Stromal cell of bone marrow (primary cell): ENCODE measurements at regions not wholly inside any gene's neighbourhood (a gene's known extent, or its start where the extent isn't known, plus 50 kb on each side); places are given as distances from the start of the nearest gene placed in this dataset.
"Not testable (repeated sequence)": the region's sequence is repeated elsewhere in the genome, so short reads cannot be mapped to it uniquely, and the experiment has no call there.

Experiments used
- DNase-seq: peaks from one replicate; pipeline ENCODE4 v3.0.0-alpha.2; 2012; ENCODE audit warnings: low read depth

DNA sequence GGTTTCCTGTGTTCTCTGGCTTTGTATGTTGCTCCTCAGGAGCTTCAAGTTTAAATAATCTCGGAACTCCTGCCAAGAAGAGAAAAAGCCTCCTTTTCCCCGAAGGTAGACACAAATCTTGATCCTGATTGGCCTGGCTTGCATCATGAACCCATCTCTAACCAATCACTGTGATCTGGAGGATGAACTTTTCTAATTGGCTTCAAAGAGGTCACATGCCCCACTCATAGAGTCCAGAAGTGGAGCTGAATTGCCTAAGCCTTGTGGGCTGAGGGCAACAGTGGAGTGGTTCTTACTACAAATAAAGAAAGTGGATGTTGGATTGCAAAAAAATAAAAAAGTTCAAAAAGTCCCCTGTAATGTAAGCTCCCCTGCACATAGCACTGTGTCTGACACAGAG lies 245.9 kb downstream of the MID1IP1 start:
- DNase-seq = no peak

GRCh38 chrX:39049975-39050374 lies 248.7 kb downstream of the MID1IP1 start:
- no peak for DNase-seq

DNA sequence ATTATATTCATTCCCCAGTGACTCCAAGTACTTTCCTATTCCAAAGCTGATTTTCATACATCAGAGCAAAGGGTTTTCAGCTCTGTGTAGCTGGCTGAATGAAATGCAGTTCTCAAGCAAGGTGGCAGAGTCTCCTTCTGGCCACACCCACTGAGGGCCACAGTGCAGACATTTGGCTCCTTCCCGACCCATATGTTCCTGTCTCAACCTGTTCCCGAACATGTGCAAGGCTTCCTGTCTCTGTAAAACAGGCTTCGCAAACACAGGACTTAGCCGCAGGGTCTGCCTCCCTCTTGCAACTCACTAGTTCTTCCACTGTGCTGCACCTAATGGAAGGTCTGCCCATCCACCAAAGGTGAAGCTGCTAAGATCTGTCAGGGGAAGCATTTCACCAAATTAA lies 249.2 kb downstream of the MID1IP1 start:
- DNase-seq = no peak

GRCh38 chrX:39052751-39053150 lies 251.5 kb downstream of the MID1IP1 start:
- no peak for DNase-seq

- no peak for DNase-seq
Measured at GRCh38 chrX:39058724-39059123, 257.5 kb downstream of the MID1IP1 start.

GRCh38 chrX:39059866-39060265 lies 258.6 kb downstream of the MID1IP1 start:
- no peak for DNase-seq

GRCh38 chrX:39063037-39063436 lies 261.8 kb downstream of the MID1IP1 start:
- no peak for DNase-seq

DNA sequence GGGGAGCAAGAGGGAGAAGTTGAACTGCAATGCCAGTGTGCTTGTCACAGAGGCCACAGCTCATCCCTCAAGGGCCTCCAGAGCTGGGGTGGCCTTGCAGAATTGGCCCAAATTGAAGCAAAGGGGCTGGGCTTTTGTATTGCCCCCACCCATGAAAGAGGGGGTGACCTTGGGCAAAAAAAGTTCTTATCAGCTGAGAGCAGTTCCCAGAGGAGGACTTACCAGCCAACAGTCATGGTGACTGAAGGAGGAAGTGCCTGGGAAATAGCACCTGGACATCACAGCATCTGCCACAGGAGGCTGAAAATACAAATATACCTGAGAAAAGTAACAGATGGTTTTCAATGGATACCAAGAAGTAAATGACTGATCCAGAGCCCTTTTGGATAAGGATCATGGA lies 262.4 kb downstream of the MID1IP1 start:
- no peak for DNase-seq

DNA sequence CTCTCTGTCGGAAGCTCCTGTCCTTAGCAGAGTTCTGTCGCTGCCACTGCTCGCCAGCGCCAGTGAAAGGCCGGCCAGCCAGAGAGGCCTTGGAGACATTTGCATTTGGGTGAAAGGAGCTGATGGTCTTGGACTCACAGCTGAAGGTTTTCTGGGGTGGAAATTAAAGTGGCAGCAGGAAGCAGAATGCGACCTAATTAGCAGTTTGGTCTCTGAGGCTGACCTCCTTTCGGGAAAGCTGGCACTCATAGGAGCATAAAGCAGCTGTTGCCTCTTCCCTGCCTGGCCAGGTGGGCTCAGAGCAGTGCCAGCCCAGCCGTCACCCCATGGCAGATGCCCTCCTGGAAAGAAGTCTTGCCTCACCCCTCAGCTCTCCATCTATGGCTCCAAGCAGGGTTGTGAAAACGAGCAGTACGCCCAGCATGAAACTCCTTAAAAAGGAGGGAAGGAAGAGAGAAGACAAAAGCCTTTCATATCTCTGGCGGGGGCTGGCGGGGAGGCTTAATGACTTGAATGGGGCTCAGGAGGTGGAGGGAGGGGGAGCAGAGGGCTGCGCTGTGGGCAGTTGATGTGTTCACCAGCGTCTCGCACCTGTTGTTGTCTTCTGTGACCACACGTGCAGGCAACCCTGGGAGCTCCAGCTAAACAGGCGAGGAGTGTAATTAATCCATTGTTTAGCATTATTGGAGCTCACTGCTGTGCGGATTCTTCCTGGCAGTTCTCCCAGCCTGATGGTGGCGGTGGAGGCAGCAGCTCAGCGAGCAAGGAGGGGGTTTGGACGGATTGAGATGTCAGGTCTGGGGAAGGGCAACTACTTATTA lies 264.0 kb downstream of the MID1IP1 start:
- no peak for DNase-seq

DNA sequence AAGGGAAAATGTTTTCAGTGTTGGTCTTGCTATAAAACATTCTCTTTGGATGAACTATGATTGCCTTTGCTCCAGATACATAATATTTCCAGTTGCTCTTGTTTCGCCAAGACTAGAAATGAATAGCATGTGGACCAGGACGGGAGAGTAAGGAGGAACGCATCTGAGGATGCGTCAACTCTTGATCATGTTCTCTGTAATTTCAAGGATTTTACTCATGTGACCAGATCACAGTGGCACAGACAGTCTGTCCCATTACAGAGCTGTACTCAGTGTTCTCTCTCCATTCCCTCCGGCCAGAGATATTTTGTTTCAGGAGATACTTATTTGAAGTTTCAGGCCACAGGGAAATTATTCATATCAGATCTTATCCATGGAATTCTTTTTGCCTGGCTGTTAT lies 266.6 kb downstream of the MID1IP1 start:
- DNase-seq = no peak

DNA sequence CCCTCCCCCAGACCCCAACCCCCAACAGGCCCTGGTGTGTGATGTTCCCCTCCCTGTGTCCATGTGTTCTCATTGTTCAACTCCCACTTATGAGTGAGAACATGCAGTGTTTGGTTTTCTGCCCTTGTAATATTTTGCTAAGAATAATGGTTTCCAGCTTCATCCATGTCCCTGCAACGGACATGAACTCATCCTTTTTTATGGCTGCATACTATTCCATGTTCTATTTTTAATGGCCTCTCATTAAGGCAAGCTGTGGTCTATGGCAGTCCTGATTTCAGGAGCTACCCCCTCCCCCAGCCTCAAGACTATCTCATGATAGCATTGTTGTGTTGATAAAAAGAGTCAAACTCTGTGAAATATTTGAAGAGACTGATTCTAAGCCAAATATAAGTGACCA lies 267.4 kb downstream of the MID1IP1 start:
- not testable (repeated sequence) for DNase-seq

GRCh38 chrX:39070009-39070408 lies 268.8 kb downstream of the MID1IP1 start:
- no peak for DNase-seq

DNA sequence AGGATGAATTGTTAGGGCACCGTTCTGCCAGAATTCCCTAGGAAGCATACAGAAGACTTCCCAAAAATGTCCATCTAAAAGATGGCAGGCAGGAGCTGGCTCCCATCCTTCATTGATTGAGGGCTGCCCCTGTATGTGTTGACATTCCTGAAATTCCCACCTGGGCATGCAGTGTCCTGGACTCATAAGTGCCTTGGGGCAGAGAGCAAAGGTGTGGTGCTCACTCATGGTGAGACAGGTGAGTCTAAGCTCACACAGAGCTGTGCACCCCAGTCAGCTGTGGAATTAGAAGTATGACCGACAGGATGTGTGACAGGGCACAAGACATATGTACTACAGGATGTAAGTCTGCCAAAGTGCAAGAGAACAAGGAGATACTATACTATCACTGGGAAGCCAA lies 271.9 kb downstream of the MID1IP1 start:
- no peak for DNase-seq

- DNase-seq = no peak
Measured at GRCh38 chrX:39096599-39096998, 295.3 kb downstream of the MID1IP1 start.

DNA sequence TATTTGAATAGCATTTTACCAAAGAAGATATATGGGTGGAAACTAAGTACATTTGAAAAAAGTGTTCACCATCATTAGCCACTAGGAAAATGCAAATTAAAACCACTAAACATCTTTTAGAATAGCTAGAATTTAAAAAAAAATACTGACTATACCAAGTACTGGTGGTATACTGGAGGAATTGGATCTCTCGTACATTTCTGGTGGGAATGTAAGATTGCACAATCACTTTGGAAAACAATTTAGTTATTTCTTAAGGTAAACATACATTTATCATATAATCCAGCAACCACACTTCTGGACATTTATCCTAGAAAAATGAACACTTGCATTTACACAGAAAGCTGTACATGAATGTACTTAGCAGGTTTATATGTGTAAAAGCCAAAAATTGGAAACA lies 303.5 kb downstream of the MID1IP1 start:
- no peak for DNase-seq

GRCh38 chrX:39112143-39112542 lies 310.9 kb downstream of the MID1IP1 start:
- no peak for DNase-seq

- DNase-seq = no peak
Measured at GRCh38 chrX:39115166-39115565, 313.9 kb downstream of the MID1IP1 start.

GRCh38 chrX:39117101-39117500 lies 315.8 kb downstream of the MID1IP1 start:
- no peak for DNase-seq

- no peak for DNase-seq
Measured at GRCh38 chrX:39121903-39122302, 320.6 kb downstream of the MID1IP1 start.

DNA sequence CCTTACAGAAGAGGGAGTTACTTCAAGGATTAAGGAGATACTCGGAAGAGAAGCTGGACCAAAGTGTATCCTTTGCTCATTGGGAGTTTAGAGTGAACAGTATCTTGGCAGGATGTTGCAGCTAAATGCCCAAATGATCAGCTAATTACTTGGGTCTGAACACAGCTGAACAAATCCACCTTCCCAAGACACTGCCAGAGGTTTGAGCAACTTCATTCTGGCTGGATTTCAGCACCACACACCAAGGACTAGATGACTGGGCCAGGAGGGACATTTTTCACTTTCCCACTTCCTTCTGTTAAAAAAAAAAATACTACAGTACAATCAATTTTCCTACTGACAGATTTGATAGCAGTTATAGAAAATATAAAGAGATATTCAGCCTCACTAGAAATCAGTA lies 324.6 kb downstream of the MID1IP1 start:
- no peak for DNase-seq

GRCh38 chrX:39133971-39134370 lies 332.7 kb downstream of the MID1IP1 start:
- no peak for DNase-seq

DNA sequence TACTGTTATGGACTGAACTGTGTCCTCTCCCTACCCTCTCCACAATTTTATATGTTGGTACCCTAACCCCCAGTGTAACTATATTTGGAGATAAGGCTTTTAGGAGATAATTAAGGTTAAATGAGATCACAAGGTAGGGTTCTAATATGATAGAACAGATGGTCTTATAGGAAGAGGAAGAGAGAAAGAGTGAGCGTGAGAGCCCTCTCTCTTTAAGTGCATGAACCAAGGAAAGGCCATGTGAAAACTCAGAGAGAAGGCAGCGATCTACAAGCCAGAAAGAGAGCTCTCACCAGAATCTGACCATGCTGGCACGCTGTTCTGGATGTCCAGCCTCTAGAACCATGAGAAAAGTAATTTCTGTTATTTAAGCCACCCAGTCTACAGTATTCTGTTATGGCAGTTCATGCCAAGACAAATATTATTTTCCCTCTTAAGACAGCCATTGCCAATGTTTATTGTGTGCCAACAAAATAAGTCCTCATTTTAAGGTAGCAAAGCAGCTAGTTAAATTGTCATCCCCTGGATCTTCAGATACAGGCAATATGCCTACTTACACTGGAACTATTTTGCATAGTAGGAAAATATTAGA lies 336.2 kb downstream of the MID1IP1 start:
- DNase-seq = no peak

DNA sequence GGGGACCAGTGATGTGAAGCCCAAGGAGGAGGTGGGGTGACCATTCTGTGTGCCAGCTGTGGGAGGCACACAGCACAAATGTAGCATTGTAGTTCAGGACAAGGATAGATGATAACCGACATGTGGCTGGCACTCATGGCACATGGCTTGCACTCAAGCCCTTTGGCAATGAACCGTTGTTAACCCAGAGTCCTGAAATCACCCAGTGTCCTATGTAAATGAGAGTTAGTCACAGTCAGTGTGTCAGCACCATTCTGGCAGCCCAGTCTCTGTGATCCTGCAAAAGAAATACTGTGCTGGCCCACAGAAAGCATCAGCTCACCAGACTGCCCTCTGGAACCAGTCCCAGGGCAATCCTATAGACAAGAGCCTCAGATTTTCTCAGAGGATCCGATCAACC lies 339.3 kb downstream of the MID1IP1 start:
- no peak for DNase-seq

GRCh38 chrX:39144323-39144722 lies 343.1 kb downstream of the MID1IP1 start:
- no peak for DNase-seq
